H1 (cell line): ENCODE measurements at regions not wholly inside any gene's neighbourhood (a gene's known extent, or its start where the extent isn't known, plus 50 kb on each side); places are given as distances from the start of the nearest gene placed in this dataset.

Experiments
- CTCF ChIA-PET: fragments of 300-600 bp; sonication (Branson Sonifier 250); formaldehyde crosslinking; loops from one replicate; lab custom pipeline; 2021; ENCODE audit not compliant: partially characterized antibody; lab: Charles Lee
- POLR2A ChIA-PET: fragments of 300-600 bp; sonication (Branson Sonifier 250); formaldehyde crosslinking; loops from one replicate; lab custom pipeline; 2021; ENCODE audit warnings: inconsistent platforms; ENCODE audit not compliant: partially characterized antibody; lab: Charles Lee
- DNase-seq, 2 experiments: peaks; one replicate each; pipeline versions ENCODE4 v3.0.0 to v3.0.0-alpha.2; 2010 to 2022; ENCODE audit warnings: low spot score in 2 of 2, low read depth in 1 of 2, mixed read lengths in 1 of 2
- FAIRE-seq: peaks from 2 replicates; lab custom pipeline; 2011; peaks lifted over from hg19 to GRCh38; lab: Jason Lieb, UNC
- H2AFZ ChIP-seq: 2 replicates; pipeline ENCODE4 v1.8.1; 2012; ENCODE audit warnings: low read length, inconsistent platforms
- H2AK5ac ChIP-seq: 2 replicates; pipeline ENCODE4 v1.6.1; 2013; ENCODE audit warnings: low read depth, low read length
- H2BK120ac ChIP-seq: replicated peaks from 2 replicates; pipeline ENCODE3; 2013; ENCODE audit warnings: low read depth, low read length, inconsistent platforms
- H2BK12ac ChIP-seq: 2 replicates; pipeline ENCODE4 v1.6.1; 2013; ENCODE audit warnings: low read depth, low read length
- H2BK15ac ChIP-seq: 2 replicates; pipeline ENCODE4 v1.6.1; 2013; ENCODE audit warnings: low read length
- H2BK20ac ChIP-seq: 2 replicates; pipeline ENCODE4 v1.6.1; 2013; ENCODE audit warnings: low read length
- H2BK5ac ChIP-seq: 2 replicates; pipeline ENCODE4 v1.6.1; 2013; ENCODE audit warnings: low read depth, low read length
- H3K14ac ChIP-seq: 2 replicates; pipeline ENCODE4 v1.6.1; 2013; ENCODE audit warnings: inconsistent platforms; ENCODE audit not compliant: insufficient read length
- H3K18ac ChIP-seq: 2 replicates; pipeline ENCODE4 v1.6.1; 2013; ENCODE audit warnings: low read length; ENCODE audit errors: extremely low read depth
- H3K23ac ChIP-seq: 2 replicates; pipeline ENCODE4 v1.6.1; 2013; ENCODE audit warnings: inconsistent platforms; ENCODE audit not compliant: insufficient read length
- H3K23me2 ChIP-seq: 2 replicates; pipeline ENCODE4 v1.6.1; 2013; ENCODE audit warnings: low read depth, low read length
- H3K27ac ChIP-seq: 2 replicates; pipeline ENCODE4 v1.6.1; 2011; ENCODE audit warnings: low read depth, low read length, inconsistent platforms
- H3K27me3 ChIP-seq, 4 experiments: replicated peaks in 1 of 4; 1 replicate in 1 of 4; 2 replicates in 3 of 4; pipeline versions ENCODE4 v1.6.1 to v1.8.1; 2011 to 2013; ENCODE audit warnings: low read length in 3 of 4, mild to moderate bottlenecking in 3 of 4, inconsistent platforms in 2 of 4, mixed read lengths in 2 of 4, moderate library complexity in 1 of 4; ENCODE audit not compliant: control insufficient read depth in 3 of 4, insufficient read depth in 3 of 4; ENCODE audit errors: extremely low read depth in 1 of 4
- H3K36me3 ChIP-seq, 4 experiments: 2 replicates each; pipeline versions ENCODE4 v1.6.1 to v1.8.1; 2011 to 2013; ENCODE audit warnings: mild to moderate bottlenecking in 4 of 4, low read length in 3 of 4, moderate library complexity in 2 of 4, control low read depth in 1 of 4, inconsistent platforms in 1 of 4; ENCODE audit not compliant: insufficient read depth in 4 of 4, control insufficient read depth in 2 of 4
- H3K4ac ChIP-seq: replicated peaks from 2 replicates; pipeline ENCODE3; 2013; ENCODE audit warnings: low read length, low read depth, mixed read lengths, inconsistent platforms; ENCODE audit not compliant: insufficient read length
- H3K4me1 ChIP-seq, 4 experiments: replicated peaks in 1 of 4; 1 replicate in 1 of 4; 2 replicates in 3 of 4; pipeline versions ENCODE4 v1.6.1 to v1.8.1; 2011 to 2013; ENCODE audit warnings: low read length in 3 of 4, inconsistent platforms in 2 of 4, mixed read lengths in 1 of 4; ENCODE audit not compliant: insufficient read depth in 4 of 4, control insufficient read depth in 3 of 4
- H3K4me2 ChIP-seq, 2 experiments: 2 replicates each; pipeline versions ENCODE4 v1.6.1 to v1.8.1; 2011 to 2013; ENCODE audit warnings: low read depth in 2 of 2, low read length in 2 of 2, control low read depth in 1 of 2, inconsistent platforms in 1 of 2, mild to moderate bottlenecking in 1 of 2; ENCODE audit not compliant: insufficient read depth in 1 of 2
- H3K4me3 ChIP-seq, 4 experiments: fragments of 200-600, 300-600 bp in 1 of 4; sonication (generic), shearing (Covaris generic), sonication (Bioruptor Twin) in 1 of 4; 2 replicates each; pipeline versions ENCODE4 v1.5.1 to v1.8.1; 2011 to 2016; ENCODE audit warnings: low read length in 4 of 4, low read depth in 3 of 4, control low read depth in 2 of 4, inconsistent platforms in 2 of 4, mild to moderate bottlenecking in 2 of 4, mixed read lengths in 1 of 4, moderate library complexity in 1 of 4; ENCODE audit not compliant: insufficient read depth in 2 of 4; ENCODE audit errors: extremely low read depth in 1 of 4
- H3K56ac ChIP-seq: replicated peaks from 2 replicates; pipeline ENCODE3; 2013; ENCODE audit warnings: low read depth, mild to moderate bottlenecking, mixed read lengths, low read length, inconsistent platforms; ENCODE audit not compliant: insufficient read length
- H3K79me1 ChIP-seq: 2 replicates; pipeline ENCODE4 v1.6.1; 2013; ENCODE audit warnings: low read depth, low read length, control low read depth
- H3K79me2 ChIP-seq, 2 experiments: 2 replicates each; pipeline versions ENCODE4 v1.6.1 to v1.8.1; 2012 to 2013; ENCODE audit warnings: low read length in 2 of 2, mild to moderate bottlenecking in 2 of 2, inconsistent platforms in 1 of 2; ENCODE audit not compliant: insufficient read depth in 2 of 2, control insufficient read depth in 1 of 2
- H3K9ac ChIP-seq, 4 experiments: replicated peaks in 1 of 4; 1 replicate in 1 of 4; 2 replicates in 3 of 4; pipeline versions ENCODE4 v1.6.1 to v1.8.1; 2011 to 2013; ENCODE audit warnings: low read depth in 3 of 4, low read length in 3 of 4, control low read depth in 2 of 4, mild to moderate bottlenecking in 2 of 4, moderate library complexity in 2 of 4, inconsistent platforms in 1 of 4; ENCODE audit errors: extremely low read depth in 1 of 4
- H3K9me3 ChIP-seq, 2 experiments: 2 replicates each; pipeline versions ENCODE4 v1.6.1 to v1.8.1; 2012 to 2013; ENCODE audit warnings: mild to moderate bottlenecking in 2 of 2, moderate library complexity in 2 of 2, control low read depth in 1 of 2, inconsistent platforms in 1 of 2, low read depth in 1 of 2, low read length in 1 of 2, mixed read lengths in 1 of 2; ENCODE audit not compliant: insufficient read depth in 2 of 2
- H4K20me1 ChIP-seq, 2 experiments: replicated peaks in 1 of 2; 2 replicates each; pipeline versions ENCODE3 to v1.8.1; 2011 to 2013; ENCODE audit warnings: inconsistent platforms in 2 of 2, low read length in 2 of 2, mild to moderate bottlenecking in 1 of 2; ENCODE audit not compliant: insufficient read depth in 2 of 2, control insufficient read depth in 1 of 2
- H4K5ac ChIP-seq: 2 replicates; pipeline ENCODE4 v1.6.1; 2013; ENCODE audit warnings: low read length, low read depth, mixed read lengths, inconsistent platforms; ENCODE audit not compliant: insufficient read length
- H4K8ac ChIP-seq: 2 replicates; pipeline ENCODE4 v1.8.0; 2013; ENCODE audit warnings: mild to moderate bottlenecking, moderate library complexity, low read length, inconsistent platforms; ENCODE audit not compliant: insufficient read depth; ENCODE audit errors: extremely low read depth
- H4K91ac ChIP-seq: replicated peaks from 2 replicates; pipeline ENCODE3; 2013; ENCODE audit warnings: low read length, mixed read lengths, inconsistent platforms; ENCODE audit not compliant: insufficient read length
- BCL11A ChIP-seq, 2 experiments: IDR thresholded peaks; one replicate each; pipeline ENCODE4 v1.6.1; 2011; ENCODE audit warnings: low read depth in 2 of 2, low read length in 2 of 2, mild to moderate bottlenecking in 2 of 2
- BRCA1 ChIP-seq: IDR thresholded peaks from 2 replicates; pipeline ENCODE4 v1.6.1; 2012; ENCODE audit warnings: low read depth, low read length, improper control_type of control experiment
- EP300 ChIP-seq, 2 experiments: IDR thresholded peaks; 1 replicate in 1 of 2; 2 replicates in 1 of 2; pipeline ENCODE4 v1.6.1; 2011 to 2012; ENCODE audit warnings: low read depth in 2 of 2, low read length in 2 of 2, mild to moderate bottlenecking in 2 of 2, borderline replicate concordance in 1 of 2, inconsistent platforms in 1 of 2, moderate library complexity in 1 of 2
- GABPA ChIP-seq: IDR thresholded peaks from 2 replicates; pipeline ENCODE4 v1.6.1; 2011; ENCODE audit warnings: mild to moderate bottlenecking, low read length, moderate library complexity, borderline replicate concordance; ENCODE audit not compliant: insufficient read depth
- GTF2F1 ChIP-seq: IDR thresholded peaks from 2 replicates; pipeline ENCODE4 v1.6.1; 2012; ENCODE audit warnings: low read depth, low read length, improper control_type of control experiment, borderline replicate concordance
- RAD21 ChIP-seq, 2 experiments: IDR thresholded peaks in 1 of 2; conservative IDR thresholded peaks in 1 of 2; 2 replicates each; pipeline ENCODE4 v1.6.1; 2011; ENCODE audit warnings: low read depth in 2 of 2, low read length in 2 of 2, improper control_type of control experiment in 1 of 2, inconsistent platforms in 1 of 2, mild to moderate bottlenecking in 1 of 2, moderate library complexity in 1 of 2
- SP4 ChIP-seq: IDR thresholded peaks from 2 replicates; pipeline ENCODE4 v1.6.1; 2012; ENCODE audit warnings: low read length, inconsistent platforms
- TAF1 ChIP-seq: IDR thresholded peaks from 2 replicates; pipeline ENCODE4 v1.6.1; 2011; ENCODE audit warnings: mild to moderate bottlenecking, low read depth, low read length
- WGBS, 2 experiments: shearing (Covaris generic) in 1 of 2; methylation state at CpG; one replicate each; pipeline versions ENCODE4 v1.1.6 to v1.1.7; 2013 to 2015; ENCODE audit warnings: low lambda C conversion rate in 2 of 2, mixed read lengths in 2 of 2, inconsistent platforms in 1 of 2, low coverage in 1 of 2, missing lambda C conversion rate in 1 of 2; ENCODE audit not compliant: insufficient replicate concordance in 2 of 2, insufficient coverage in 1 of 2, insufficient read length in 1 of 2; ENCODE audit errors: extremely low coverage in 1 of 2, missing lambda C conversion rate in 1 of 2; 5-methylcytosine and 5-hydroxymethylcytosine counted together

- no peak overlapping the region for H2BK12ac ChIP-seq
- no peaks in the 10 kb centered on the region for H3K79me2 ChIP-seq
- no peaks in the 10 kb centered on the region for H3K36me3 ChIP-seq
- no peak overlapping the region for H4K91ac ChIP-seq
- no peak overlapping the region for H2BK5ac ChIP-seq
- H2AFZ ChIP-seq: no peak overlapping the region
- H3K23me2 ChIP-seq: no peaks in the 10 kb centered on the region
- H2AK5ac ChIP-seq: no peak overlapping the region
- no peak overlapping the region for H3K23ac ChIP-seq
- WGBS, 2 experiments: 98% methylated on average over 3 of the region's 3 CpGs; no CpG with 5 or more reads in 1 of the 2 experiments
- no peak for DNase-seq
- H4K20me1 ChIP-seq: no peaks in the 10 kb centered on the region
- no peaks in the 10 kb centered on the region for H3K27me3 ChIP-seq
- no peaks in the 10 kb centered on the region for H3K4me1 ChIP-seq
- no peak overlapping the region for H3K56ac ChIP-seq
- H2BK20ac ChIP-seq: no peak overlapping the region
- H3K4me3 ChIP-seq: no peak overlapping the region
- no peak for FAIRE-seq
- TF ChIP-seq EP300 (IDR thresholded peaks at IDR 0.05; ENCODE audit: borderline replicate concordance in 1 of 2, low read depth in 2 of 2, low read length in 2 of 2) (no peak), TAF1 (no peak), BCL11A (IDR thresholded peaks at IDR 0.05; ENCODE audit: low read depth in 2 of 2, low read length in 2 of 2) (no peak), GABPA (no peak), GTF2F1 (no peak), SP4 (no peak), BRCA1 (no peak), RAD21 (IDR thresholded peaks at IDR 0.05 in 1 of 2, conservative IDR thresholded peaks at IDR 0.05 in 1 of 2; ENCODE audit: low read depth in 2 of 2, low read length in 2 of 2) (no peak)
- H4K5ac ChIP-seq: no peak overlapping the region
- no peaks in the 10 kb centered on the region for H3K9me3 ChIP-seq
- no peak overlapping the region for H3K4me2 ChIP-seq
- no peak overlapping the region for H2BK120ac ChIP-seq
- H2BK15ac ChIP-seq: no peak overlapping the region
- ChIA-PET CTCF (no interaction called here), POLR2A (no interaction called here)
- no peak overlapping the region for H3K9ac ChIP-seq
- H3K79me1 ChIP-seq: no peaks in the 10 kb centered on the region
- no peak overlapping the region for H3K27ac ChIP-seq
- no peak overlapping the region for H3K14ac ChIP-seq
- H3K18ac ChIP-seq: no peak overlapping the region
- H3K4ac ChIP-seq: no peak overlapping the region
- H4K8ac ChIP-seq: no peak overlapping the region
Measured at GRCh38 chr1:82445132-82445531, 644.4 kb downstream of the ADGRL2 start.
